ENCODE measurements at regions not wholly inside any gene's neighbourhood (a gene's known extent, or its start where the extent isn't known, plus 50 kb on each side); places are given as distances from the start of the nearest gene placed in this dataset.

- TF ChIP-seq EZH2 (IDR thresholded peaks at IDR 0.05; ENCODE audit: borderline replicate concordance, low read length), result no peak
- TF ChIP-seq, protein P1, sequence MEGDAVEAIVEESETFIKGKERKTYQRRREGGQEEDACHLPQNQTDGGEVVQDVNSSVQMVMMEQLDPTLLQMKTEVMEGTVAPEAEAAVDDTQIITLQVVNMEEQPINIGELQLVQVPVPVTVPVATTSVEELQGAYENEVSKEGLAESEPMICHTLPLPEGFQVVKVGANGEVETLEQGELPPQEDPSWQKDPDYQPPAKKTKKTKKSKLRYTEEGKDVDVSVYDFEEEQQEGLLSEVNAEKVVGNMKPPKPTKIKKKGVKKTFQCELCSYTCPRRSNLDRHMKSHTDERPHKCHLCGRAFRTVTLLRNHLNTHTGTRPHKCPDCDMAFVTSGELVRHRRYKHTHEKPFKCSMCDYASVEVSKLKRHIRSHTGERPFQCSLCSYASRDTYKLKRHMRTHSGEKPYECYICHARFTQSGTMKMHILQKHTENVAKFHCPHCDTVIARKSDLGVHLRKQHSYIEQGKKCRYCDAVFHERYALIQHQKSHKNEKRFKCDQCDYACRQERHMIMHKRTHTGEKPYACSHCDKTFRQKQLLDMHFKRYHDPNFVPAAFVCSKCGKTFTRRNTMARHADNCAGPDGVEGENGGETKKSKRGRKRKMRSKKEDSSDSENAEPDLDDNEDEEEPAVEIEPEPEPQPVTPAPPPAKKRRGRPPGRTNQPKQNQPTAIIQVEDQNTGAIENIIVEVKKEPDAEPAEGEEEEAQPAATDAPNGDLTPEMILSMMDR (IDR thresholded peaks at IDR 0.05; ENCODE audit: low read length), result no peak
- H3K9ac ChIP-seq (ENCODE audit: low read length), result no peak overlapping the region
- no peaks in the 10 kb centered on the region for H3K27me3 ChIP-seq (ENCODE audit: insufficient read depth, low read length)
- H4K20me1 ChIP-seq (ENCODE audit: insufficient read depth, low read length), result no peaks in the 10 kb centered on the region
- H3K4me2 ChIP-seq (ENCODE audit: low read length), result no peak overlapping the region
- no peak overlapping the region for H3K4me3 ChIP-seq (ENCODE audit: low read depth, low read length, poor library complexity, severe bottlenecking)
- no peaks in the 10 kb centered on the region for H3K4me1 ChIP-seq (ENCODE audit: insufficient read depth, low read length, severe bottlenecking)
- H3K27ac ChIP-seq (ENCODE audit: low read depth, low read length, poor library complexity, severe bottlenecking), result no peak overlapping the region
- no peaks in the 10 kb centered on the region for H3F3A ChIP-seq (ENCODE audit: insufficient read depth, low read length)
- no peak overlapping the region for H2AFZ ChIP-seq (ENCODE audit: low read length)
- H3K9me2 ChIP-seq (ENCODE audit: low read depth, low read length), result no peaks in the 10 kb centered on the region
- no peaks in the 10 kb centered on the region for H3K36me3 ChIP-seq (ENCODE audit: insufficient read depth, low read length)
- peaks cover 2% of the 10 kb centered on the region; the same call in 1 of the 2 replicates for H3K9me3 ChIP-seq (ENCODE audit: low read length)
- no peaks in the 10 kb centered on the region for H3K79me2 ChIP-seq (ENCODE audit: insufficient read depth, low read length)
Observed at GRCh38 chr5:71986101-71986500, 121.2 kb upstream of the MAP1B start.

DNA sequence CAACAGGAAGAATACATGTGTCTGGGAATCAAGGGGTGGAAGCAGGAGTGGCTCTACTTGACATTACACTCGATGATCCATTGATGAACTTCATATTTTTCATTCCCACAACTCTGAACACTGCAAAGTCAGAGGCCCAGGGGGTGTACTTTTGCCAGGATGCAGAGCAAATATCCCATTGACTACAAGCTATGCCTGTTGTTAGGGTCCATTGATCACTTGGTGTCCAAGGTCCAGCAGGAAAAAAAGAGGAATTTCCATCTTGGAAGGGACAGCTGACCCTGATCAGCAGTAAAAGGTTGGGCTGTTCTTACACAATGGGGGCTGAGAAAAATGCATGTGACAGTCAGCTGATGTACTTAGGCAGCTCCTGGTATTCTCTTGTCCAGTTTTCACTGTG lies 118.5 kb upstream of the MAP1B start:
- no peak overlapping the region for H2AFZ ChIP-seq (ENCODE audit: low read length)
- no peaks in the 10 kb centered on the region for H3K36me3 ChIP-seq (ENCODE audit: insufficient read depth, low read length)
- H3K27ac ChIP-seq (ENCODE audit: low read depth, low read length, poor library complexity, severe bottlenecking), result no peak overlapping the region
- H3K4me3 ChIP-seq (ENCODE audit: low read depth, low read length, poor library complexity, severe bottlenecking), result no peak overlapping the region
- no peaks in the 10 kb centered on the region for H3K9me3 ChIP-seq (ENCODE audit: low read length)
- H3K9me2 ChIP-seq (ENCODE audit: low read depth, low read length), result no peaks in the 10 kb centered on the region
- no peak overlapping the region for H3K4me2 ChIP-seq (ENCODE audit: low read length)
- no peaks in the 10 kb centered on the region for H3K4me1 ChIP-seq (ENCODE audit: insufficient read depth, low read length, severe bottlenecking)
- no peaks in the 10 kb centered on the region for H3K27me3 ChIP-seq (ENCODE audit: insufficient read depth, low read length)
- H3K79me2 ChIP-seq (ENCODE audit: insufficient read depth, low read length), result no peaks in the 10 kb centered on the region
- no peaks in the 10 kb centered on the region for H4K20me1 ChIP-seq (ENCODE audit: insufficient read depth, low read length)
- TF ChIP-seq, protein P1 (IDR thresholded peaks at IDR 0.05; ENCODE audit: low read length), result no peak
- no peak for TF ChIP-seq EZH2 (IDR thresholded peaks at IDR 0.05; ENCODE audit: borderline replicate concordance, low read length)
- H3K9ac ChIP-seq (ENCODE audit: low read length), result no peak overlapping the region
- H3F3A ChIP-seq (ENCODE audit: insufficient read depth, low read length), result no peaks in the 10 kb centered on the region

DNA sequence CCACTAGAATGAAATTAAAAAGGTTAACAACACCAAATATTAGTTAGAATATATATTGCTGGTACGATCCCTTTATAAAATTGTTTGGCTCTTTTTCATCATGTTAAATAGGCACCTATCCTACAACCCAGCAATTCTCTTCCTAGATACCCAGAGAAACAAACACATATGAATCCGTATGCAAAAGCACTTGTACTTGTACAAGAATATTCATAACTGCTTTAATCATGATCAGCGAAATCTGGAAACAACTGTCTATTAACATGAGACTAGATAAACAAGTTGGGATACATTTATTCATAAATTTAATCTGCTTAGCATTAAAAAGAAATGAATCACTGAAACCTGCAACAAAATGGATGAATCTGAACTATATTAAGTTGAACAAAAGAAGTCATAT lies 113.7 kb upstream of the MAP1B start:
- Histone ChIP-seq H4K20me1 (ENCODE audit: insufficient read depth, low read length) (no peaks in the 10 kb centered on the region), H3K79me2 (ENCODE audit: insufficient read depth, low read length) (no peaks in the 10 kb centered on the region), H3K36me3 (ENCODE audit: insufficient read depth, low read length) (no peaks in the 10 kb centered on the region), H3F3A (ENCODE audit: insufficient read depth, low read length) (no peaks in the 10 kb centered on the region), H2AFZ (ENCODE audit: low read length) (no peak overlapping the region), H3K4me1 (ENCODE audit: insufficient read depth, low read length, severe bottlenecking) (no peaks in the 10 kb centered on the region), H3K9me2 (ENCODE audit: low read depth, low read length) (no peaks in the 10 kb centered on the region), H3K4me2 (ENCODE audit: low read length) (no peak overlapping the region), H3K27me3 (ENCODE audit: insufficient read depth, low read length) (no peaks in the 10 kb centered on the region), H3K9ac (ENCODE audit: low read length) (no peak overlapping the region), H3K4me3 (ENCODE audit: low read depth, low read length, poor library complexity, severe bottlenecking) (no peak overlapping the region), H3K9me3 (ENCODE audit: low read length) (no peaks in the 10 kb centered on the region), H3K27ac (ENCODE audit: low read depth, low read length, poor library complexity, severe bottlenecking) (no peak overlapping the region)
- TF ChIP-seq, protein P1 (IDR thresholded peaks at IDR 0.05; ENCODE audit: low read length), result no peak
- TF ChIP-seq EZH2 (IDR thresholded peaks at IDR 0.05; ENCODE audit: borderline replicate concordance, low read length), result no peak

All from OCI-LY1 (cell line).